Right ventricle myocardium superior (tissue), 1 donor: ENCODE measurements at regions not wholly inside any gene's neighbourhood (a gene's known extent, or its start where the extent isn't known, plus 50 kb on each side); places are given as distances from the start of the nearest gene placed in this dataset.

ENCODE experiments used
- ATAC-seq: fragments of 200-7000 bp; cut with Tn5 transposase; one replicate; pipeline ENCODE4 v1.9.1; 2020; ENCODE audit warnings: mild to moderate bottlenecking; ENCODE audit not compliant: poor library complexity
- DNase-seq: peaks from one replicate; pipeline ENCODE4 v3.0.0-alpha.2; 2020
- intact Hi-C: fragments of 100-400 bp; cut with DNase I; formaldehyde crosslinking; loops from one replicate; pipeline ENCODE4 v1.11.2; 2022
- donor health status: DM: no; HTN: yes; CAD: no; lungs with severe emphysema.

GRCh38 chr15:58235961-58236360, 97.8 kb downstream of the AQP9 start:
- DNase-seq, result no peak
- intact Hi-C loops, result loop anchor here (10.0 kb wide), 1 partner anchor 529 kb away; no protein-coding TSS in a partner anchor
- no peak for ATAC-seq

GRCh38 chr15:58240191-58240932, 102.2 kb downstream of the AQP9 start:
- DNase-seq (no peak), ATAC-seq (no peak)
- intact Hi-C loops, result no loop called here

- intact Hi-C loops, result no loop called here
- peak; percentile 60 for ATAC-seq
Measured at GRCh38 chr15:58241872-58242271, 103.7 kb downstream of the AQP9 start.

GRCh38 chr15:58243070-58243469, 104.9 kb downstream of the AQP9 start:
- intact Hi-C loops, result no loop called here
- ATAC-seq, result no peak
- no peak for DNase-seq

More at GRCh38 chr15:58241872-58242271, 103.7 kb downstream of the AQP9 start:
- DNase-seq, result no peak

- DNase-seq (no peak), ATAC-seq (no peak)
- intact Hi-C loops, result no loop called here
Measured at GRCh38 chr15:58244536-58244935, 106.4 kb downstream of the AQP9 start.

- ATAC-seq (peak; percentile 29), DNase-seq (peak; percentile 65)
- intact Hi-C loops, result no loop called here
Measured at GRCh38 chr15:58246041-58246440, 107.9 kb downstream of the AQP9 start.

GRCh38 chr15:58247855-58248842, 110.0 kb downstream of the AQP9 start:
- intact Hi-C loops, result no loop called here
- DNase-seq, result peak; percentile 89
- peak; percentile 92 for ATAC-seq

- intact Hi-C loops, result no loop called here
- ATAC-seq (no peak), DNase-seq (no peak)
Measured at GRCh38 chr15:58249646-58250312, 111.6 kb downstream of the AQP9 start.

- intact Hi-C loops, result no loop called here
- DNase-seq (no peak), ATAC-seq (no peak)
Measured at GRCh38 chr15:58252586-58253323, 114.6 kb downstream of the AQP9 start.

- ATAC-seq (no peak), DNase-seq (no peak)
- intact Hi-C loops, result no loop called here
Measured at GRCh38 chr15:58257776-58258325, 119.7 kb downstream of the AQP9 start.

- no peak for DNase-seq
- intact Hi-C loops, result no loop called here
- ATAC-seq, result no peak
Measured at GRCh38 chr15:58258501-58259292, 120.5 kb downstream of the AQP9 start.

- ATAC-seq (peak; percentile 49), DNase-seq (no peak)
- intact Hi-C loops, result loop anchor here (10.0 kb wide), 1 partner anchor 485 kb away; the partner anchor contains the start of gene ADAM10
Measured at GRCh38 chr15:58260205-58260724, 122.1 kb downstream of the AQP9 start.

- DNase-seq (peak; percentile 76), ATAC-seq (peak; percentile 92)
- intact Hi-C loops, result loop anchor here (10.0 kb wide), 1 partner anchor 484 kb away; the partner anchor contains the start of gene ADAM10
Measured at GRCh38 chr15:58260725-58261267, 122.6 kb downstream of the AQP9 start.

GRCh38 chr15:58261368-58261767, 123.2 kb downstream of the AQP9 start:
- intact Hi-C loops, result loop anchor here (10.0 kb wide), 1 partner anchor 483 kb away; the partner anchor contains the start of gene ADAM10

GRCh38 chr15:58264053-58264971, 126.1 kb downstream of the AQP9 start:
- no peak for DNase-seq
- intact Hi-C loops, result loop anchor here (10.0 kb wide), 1 partner anchor 480 kb away; the partner anchor contains the start of gene ADAM10
- ATAC-seq, result no peak

More at GRCh38 chr15:58261368-58261767, 123.2 kb downstream of the AQP9 start:
- ATAC-seq (peak; percentile 6), DNase-seq (no peak)
